GM21360 (cell line): ENCODE measurements at regions not wholly inside any gene's neighbourhood (a gene's known extent, or its start where the extent isn't known, plus 50 kb on each side); places are given as distances from the start of the nearest gene placed in this dataset.

Experiments
- ATAC-seq: cut with Tn5 transposase; IDR thresholded peaks from one replicate; pipeline ENCODE4 v1.9.1; 2021; ENCODE audit warnings: mild to moderate bottlenecking, moderate library complexity; ENCODE audit not compliant: unreplicated experiment

GRCh38 chr2:133766164-133766832 is 198.0 kb upstream of the NCKAP5 start:
- ATAC-seq = no peak

- no peak for ATAC-seq
Observed at GRCh38 chr2:133768256-133768655, 200.0 kb upstream of the NCKAP5 start.

- no peak for ATAC-seq
Observed at GRCh38 chr2:133768658-133769435, 200.6 kb upstream of the NCKAP5 start.

- no peak for ATAC-seq
Observed at GRCh38 chr2:133773854-133774653, 205.8 kb upstream of the NCKAP5 start.

- ATAC-seq = no peak
Observed at GRCh38 chr2:133774654-133775015, 206.4 kb upstream of the NCKAP5 start.

GRCh38 chr2:133776936-133777573 is 208.8 kb upstream of the NCKAP5 start:
- no peak for ATAC-seq

GRCh38 chr2:133777574-133777960 is 209.3 kb upstream of the NCKAP5 start:
- no peak for ATAC-seq

GRCh38 chr2:133780099-133780996 is 212.1 kb upstream of the NCKAP5 start:
- ATAC-seq = no peak

GRCh38 chr2:133780997-133781513 is 212.8 kb upstream of the NCKAP5 start:
- no peak for ATAC-seq

GRCh38 chr2:133787207-133787606 is 218.9 kb upstream of the NCKAP5 start:
- ATAC-seq = no peak

- no peak for ATAC-seq
Observed at GRCh38 chr2:133787651-133788050, 219.4 kb upstream of the NCKAP5 start.

GRCh38 chr2:133788386-133788785 is 220.1 kb upstream of the NCKAP5 start:
- ATAC-seq = no peak

GRCh38 chr2:133789743-133790142 is 221.5 kb upstream of the NCKAP5 start:
- ATAC-seq = no peak

- ATAC-seq = no peak
Observed at GRCh38 chr2:133790711-133791110, 222.4 kb upstream of the NCKAP5 start.

GRCh38 chr2:133791191-133791590 is 222.9 kb upstream of the NCKAP5 start:
- no peak for ATAC-seq

- no peak for ATAC-seq
Observed at GRCh38 chr2:133792223-133792622, 224.0 kb upstream of the NCKAP5 start.

GRCh38 chr2:133794114-133794513 is 225.9 kb upstream of the NCKAP5 start:
- no peak for ATAC-seq

GRCh38 chr2:133801946-133802345 is 233.7 kb upstream of the NCKAP5 start:
- no peak for ATAC-seq

- no peak for ATAC-seq
Observed at GRCh38 chr2:133802409-133803039, 234.3 kb upstream of the NCKAP5 start.

GRCh38 chr2:133806564-133806963 is 238.3 kb upstream of the NCKAP5 start:
- ATAC-seq = no peak
